Tibial artery (tissue), 4 donors: ENCODE measurements at regions not wholly inside any gene's neighbourhood (a gene's known extent, or its start where the extent isn't known, plus 50 kb on each side); places are given as distances from the start of the nearest gene placed in this dataset.

Experiments used
- DNase-seq, 2 donors: peaks; one replicate each; pipeline ENCODE4 v3.0.0-alpha.2; 2019
- H3K27ac ChIP-seq, 2 donors: fragments of 200-600 bp; sonication (generic) in 1 of 2; 1 replicate in 1 of 2; 2 replicates in 1 of 2; pipeline ENCODE4 v1.5.1; 2018 to 2019; ENCODE audit warnings: mild to moderate bottlenecking in 1 of 2
- H3K27me3 ChIP-seq, 2 donors: fragments of 200-600 bp; sonication (generic) in 1 of 2; one replicate each; pipeline versions ENCODE4 v1.5.1 to v1.6.0; 2016 to 2019
- H3K36me3 ChIP-seq, 3 donors: fragments of 200-600 bp; sonication (generic) in 2 of 3; one replicate each; pipeline ENCODE4 v1.5.1; 2016 to 2019; ENCODE audit warnings: mild to moderate bottlenecking in 2 of 3
- H3K4me1 ChIP-seq, 4 donors: fragments of 200-600 bp; sonication (generic) in 2 of 4; 1 replicate in 3 of 4; 2 replicates in 1 of 4; pipeline ENCODE4 v1.5.1; 2016 to 2019
- H3K4me3 ChIP-seq, 2 donors: fragments of 200-600 bp; sonication (generic) in 1 of 2; 1 replicate in 1 of 2; 2 replicates in 1 of 2; pipeline ENCODE4 v1.5.1; 2018 to 2019; ENCODE audit warnings: mild to moderate bottlenecking in 2 of 2
- H3K9me3 ChIP-seq, 3 donors: fragments of 200-600 bp; sonication (generic) in 1 of 3; one replicate each; pipeline ENCODE4 v1.5.1; 2016 to 2019
- intact Hi-C: fragments of 100-400 bp; cut with DNase I; formaldehyde crosslinking; loops from one replicate; pipeline ENCODE4 v1.15.0; 2023; ENCODE audit warnings: low total_unique reads
- TF ChIP-seq, protein P1 (sequence below), 2 experiments: fragments of 200-600 bp in 1 of 2; fragments of 450-650 bp in 1 of 2; IDR thresholded peaks; one replicate each; pipeline ENCODE4 v1.5.1; 2017 to 2019; ENCODE audit warnings: antibody characterized with exemption in 2 of 2, mild to moderate bottlenecking in 1 of 2, moderate library complexity in 1 of 2

DNA sequence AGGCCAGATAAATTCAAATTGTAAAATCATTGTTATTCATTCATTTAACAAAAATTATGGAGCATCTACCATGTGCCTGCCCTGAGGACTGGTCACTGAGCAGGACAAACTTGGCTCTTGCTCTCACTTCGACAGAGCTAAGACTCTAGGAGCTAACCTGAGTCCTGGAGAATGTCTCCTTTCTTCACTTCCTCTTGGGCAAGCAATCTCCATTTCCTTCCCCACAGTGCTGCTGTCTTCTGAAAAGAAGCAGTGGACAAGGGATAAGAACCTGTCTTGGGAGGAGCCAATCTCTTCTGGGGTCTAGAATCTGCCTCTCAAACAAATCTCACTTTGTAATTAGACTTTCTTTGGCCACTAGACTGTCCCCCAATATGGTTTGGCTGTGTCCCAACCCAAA, 76.2 kb upstream of the PLXNA4 start:
- H3K9me3 ChIP-seq, result no peaks in the 10 kb centered on the region
- H3K27ac ChIP-seq, result no peak overlapping the region
- H3K4me3 ChIP-seq, result no peak overlapping the region
- H3K36me3 ChIP-seq, result no peaks in the 10 kb centered on the region
- no peaks in the 10 kb centered on the region for H3K27me3 ChIP-seq
- no peak for DNase-seq
- peaks cover 0 to 4% (median 2%) of the 10 kb centered on the region in 4 donors for H3K4me1 ChIP-seq
- intact Hi-C loops, result no loop called here
- TF ChIP-seq, protein P1, sequence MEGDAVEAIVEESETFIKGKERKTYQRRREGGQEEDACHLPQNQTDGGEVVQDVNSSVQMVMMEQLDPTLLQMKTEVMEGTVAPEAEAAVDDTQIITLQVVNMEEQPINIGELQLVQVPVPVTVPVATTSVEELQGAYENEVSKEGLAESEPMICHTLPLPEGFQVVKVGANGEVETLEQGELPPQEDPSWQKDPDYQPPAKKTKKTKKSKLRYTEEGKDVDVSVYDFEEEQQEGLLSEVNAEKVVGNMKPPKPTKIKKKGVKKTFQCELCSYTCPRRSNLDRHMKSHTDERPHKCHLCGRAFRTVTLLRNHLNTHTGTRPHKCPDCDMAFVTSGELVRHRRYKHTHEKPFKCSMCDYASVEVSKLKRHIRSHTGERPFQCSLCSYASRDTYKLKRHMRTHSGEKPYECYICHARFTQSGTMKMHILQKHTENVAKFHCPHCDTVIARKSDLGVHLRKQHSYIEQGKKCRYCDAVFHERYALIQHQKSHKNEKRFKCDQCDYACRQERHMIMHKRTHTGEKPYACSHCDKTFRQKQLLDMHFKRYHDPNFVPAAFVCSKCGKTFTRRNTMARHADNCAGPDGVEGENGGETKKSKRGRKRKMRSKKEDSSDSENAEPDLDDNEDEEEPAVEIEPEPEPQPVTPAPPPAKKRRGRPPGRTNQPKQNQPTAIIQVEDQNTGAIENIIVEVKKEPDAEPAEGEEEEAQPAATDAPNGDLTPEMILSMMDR (IDR thresholded peaks at IDR 0.05), result no peak

GRCh38 chr7:132650498-132650897, 74.2 kb upstream of the PLXNA4 start:
- intact Hi-C loops, result no loop called here
- H3K27me3 ChIP-seq, result no peaks in the 10 kb centered on the region
- H3K9me3 ChIP-seq, result no peaks in the 10 kb centered on the region
- no peaks in the 10 kb centered on the region for H3K36me3 ChIP-seq
- no peak overlapping the region for H3K27ac ChIP-seq
- no peak for DNase-seq
- peaks cover 0 to 4% (median 2%) of the 10 kb centered on the region in 4 donors for H3K4me1 ChIP-seq
- TF ChIP-seq, protein P1 (IDR thresholded peaks at IDR 0.05), result no peak
- no peak overlapping the region for H3K4me3 ChIP-seq

DNA sequence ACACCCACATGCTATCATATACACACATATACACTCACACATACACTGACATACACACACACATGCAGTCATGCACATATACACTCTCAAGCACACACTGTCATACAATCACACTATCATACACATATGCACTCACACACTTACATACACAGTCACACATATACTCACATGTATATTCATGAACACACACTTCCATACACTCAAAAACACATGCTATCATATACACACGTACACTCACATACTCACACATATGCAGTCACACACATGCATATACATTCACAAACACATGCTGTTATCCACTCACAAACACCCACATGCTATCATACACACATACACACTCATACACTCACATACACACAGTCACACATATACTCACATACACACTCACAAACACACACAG, 71.0 kb upstream of the PLXNA4 start:
- no peak for DNase-seq
- intact Hi-C loops, result no loop called here
- TF ChIP-seq, protein P1 (IDR thresholded peaks at IDR 0.05), result no peak
- Histone ChIP-seq H3K4me1 (no peaks in the 10 kb centered on the region), H3K36me3 (no peaks in the 10 kb centered on the region), H3K27ac (no peak overlapping the region), H3K9me3 (no peaks in the 10 kb centered on the region), H3K4me3 (no peak overlapping the region), H3K27me3 (no peaks in the 10 kb centered on the region)

- H3K4me1 ChIP-seq, result no peaks in the 10 kb centered on the region
- H3K4me3 ChIP-seq, result no peak overlapping the region
- no peaks in the 10 kb centered on the region for H3K9me3 ChIP-seq
- intact Hi-C loops, result no loop called here
- no peaks in the 10 kb centered on the region for H3K36me3 ChIP-seq
- DNase-seq, result no peak
- TF ChIP-seq, protein P1 (IDR thresholded peaks at IDR 0.05), result no peak
- H3K27ac ChIP-seq, result no peak overlapping the region
- H3K27me3 ChIP-seq, result no peaks in the 10 kb centered on the region
These were observed 69.8 kb upstream of the PLXNA4 start for GRCh38 chr7:132646052-132646451.

DNA sequence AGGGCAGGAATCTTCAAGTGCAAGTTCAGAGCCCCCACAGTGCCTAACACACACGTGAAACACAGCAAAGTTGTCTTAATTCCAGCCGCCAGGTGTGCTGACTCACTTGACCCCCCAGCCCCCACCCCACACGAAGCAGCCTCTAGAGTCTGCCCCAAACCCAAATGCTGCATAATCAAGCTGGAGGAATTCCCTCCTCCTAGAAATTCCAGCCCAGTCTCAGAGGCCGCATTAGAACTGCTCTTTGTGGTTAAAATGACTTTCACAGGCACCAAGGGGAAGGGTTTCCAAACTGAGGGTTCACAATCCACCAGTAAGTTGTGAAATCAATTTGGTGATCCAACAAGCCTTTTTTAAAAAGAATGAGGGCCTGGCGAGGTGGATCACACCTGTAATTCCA, 67.0 kb upstream of the PLXNA4 start:
- no peak overlapping the region for H3K4me3 ChIP-seq
- H3K27ac ChIP-seq, result no peak overlapping the region
- H3K36me3 ChIP-seq, result no peaks in the 10 kb centered on the region
- intact Hi-C loops, result no loop called here
- no peaks in the 10 kb centered on the region for H3K27me3 ChIP-seq
- H3K4me1 ChIP-seq, result no peaks in the 10 kb centered on the region
- H3K9me3 ChIP-seq, result no peaks in the 10 kb centered on the region
- TF ChIP-seq, protein P1 (IDR thresholded peaks at IDR 0.05), result no peak
- DNase-seq, result no peak

DNA sequence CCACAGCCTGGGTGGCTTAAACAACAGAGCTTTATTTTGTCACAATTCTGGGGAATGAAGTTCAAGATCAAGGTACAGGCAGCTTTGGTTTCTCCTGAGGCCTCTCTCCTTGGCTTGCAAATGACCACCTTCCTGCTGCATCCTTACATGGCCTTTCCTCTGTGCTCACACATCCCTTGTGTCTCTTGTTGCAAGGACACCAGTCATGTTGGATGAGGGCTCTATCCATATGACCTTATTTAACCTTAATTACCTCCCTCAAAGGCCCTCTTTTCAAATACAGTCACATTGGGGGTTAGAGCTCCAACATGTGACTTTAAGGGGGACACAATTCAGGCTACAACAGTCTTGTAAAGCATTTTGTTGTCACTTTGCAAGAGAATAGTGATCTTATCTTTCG, 65.0 kb upstream of the PLXNA4 start:
- no peak overlapping the region for H3K4me3 ChIP-seq
- intact Hi-C loops, result no loop called here
- no peak for DNase-seq
- H3K27ac ChIP-seq, result no peak overlapping the region
- no peaks in the 10 kb centered on the region for H3K4me1 ChIP-seq
- no peaks in the 10 kb centered on the region for H3K27me3 ChIP-seq
- H3K36me3 ChIP-seq, result no peaks in the 10 kb centered on the region
- TF ChIP-seq, protein P1 (IDR thresholded peaks at IDR 0.05), result no peak
- H3K9me3 ChIP-seq, result no peaks in the 10 kb centered on the region
